ENCODE measurements at regions not wholly inside any gene's neighbourhood (a gene's known extent, or its start where the extent isn't known, plus 50 kb on each side); places are given as distances from the start of the nearest gene placed in this dataset.

GRCh38 chr6:14361956-14362587, 244.5 kb downstream of the CD83 start:
- Histone ChIP-seq H3K9ac (ENCODE audit: low read length) (no peak overlapping the region), H3F3A (ENCODE audit: insufficient read depth) (no peaks in the 10 kb centered on the region), H3K36me3 (ENCODE audit: low read length) (no peaks in the 10 kb centered on the region), H2AFZ (ENCODE audit: low read depth, low read length, severe bottlenecking) (no peak overlapping the region), H3K9me2 (replicated peaks; ENCODE audit: insufficient read depth, low read length) (no peaks in the 10 kb centered on the region), H3K9me3 (ENCODE audit: insufficient read depth, low read length) (no peaks in the 10 kb centered on the region), H3K4me3 (ENCODE audit: insufficient read depth, low read length, poor library complexity, severe bottlenecking) (no peak overlapping the region), H4K20me1 (ENCODE audit: low read depth, low read length) (no peaks in the 10 kb centered on the region), H3K27me3 (ENCODE audit: low read length) (no peaks in the 10 kb centered on the region), H3K27ac (ENCODE audit: low read depth, low read length) (no peak overlapping the region), H3K4me2 (ENCODE audit: low read depth, low read length, poor library complexity, severe bottlenecking) (no peak overlapping the region), H3K79me2 (ENCODE audit: insufficient read depth, low read length) (no peaks in the 10 kb centered on the region)
- TF ChIP-seq CTCF (IDR thresholded peaks at IDR 0.05; ENCODE audit: insufficient read depth, low read length, poor library complexity, severe bottlenecking) (no peak), EZH2phosphoT487 (conservative IDR thresholded peaks at IDR 0.05; ENCODE audit: low read length) (no peak)

GRCh38 chr6:14364370-14364769, 246.8 kb downstream of the CD83 start:
- Histone ChIP-seq H3F3A (ENCODE audit: insufficient read depth) (no peaks in the 10 kb centered on the region), H3K79me2 (ENCODE audit: insufficient read depth, low read length) (no peaks in the 10 kb centered on the region), H3K36me3 (ENCODE audit: low read length) (no peaks in the 10 kb centered on the region), H2AFZ (ENCODE audit: low read depth, low read length, severe bottlenecking) (no peak overlapping the region), H3K9ac (ENCODE audit: low read length) (no peak overlapping the region), H3K9me3 (ENCODE audit: insufficient read depth, low read length) (no peaks in the 10 kb centered on the region), H3K9me2 (replicated peaks; ENCODE audit: insufficient read depth, low read length) (no peaks in the 10 kb centered on the region), H3K4me2 (ENCODE audit: low read depth, low read length, poor library complexity, severe bottlenecking) (no peak overlapping the region), H4K20me1 (ENCODE audit: low read depth, low read length) (no peaks in the 10 kb centered on the region), H3K27ac (ENCODE audit: low read depth, low read length) (no peak overlapping the region), H3K27me3 (ENCODE audit: low read length) (no peaks in the 10 kb centered on the region), H3K4me3 (ENCODE audit: insufficient read depth, low read length, poor library complexity, severe bottlenecking) (no peak overlapping the region)
- TF ChIP-seq EZH2phosphoT487 (conservative IDR thresholded peaks at IDR 0.05; ENCODE audit: low read length) (no peak), CTCF (IDR thresholded peaks at IDR 0.05; ENCODE audit: insufficient read depth, low read length, poor library complexity, severe bottlenecking) (no peak)

DNA sequence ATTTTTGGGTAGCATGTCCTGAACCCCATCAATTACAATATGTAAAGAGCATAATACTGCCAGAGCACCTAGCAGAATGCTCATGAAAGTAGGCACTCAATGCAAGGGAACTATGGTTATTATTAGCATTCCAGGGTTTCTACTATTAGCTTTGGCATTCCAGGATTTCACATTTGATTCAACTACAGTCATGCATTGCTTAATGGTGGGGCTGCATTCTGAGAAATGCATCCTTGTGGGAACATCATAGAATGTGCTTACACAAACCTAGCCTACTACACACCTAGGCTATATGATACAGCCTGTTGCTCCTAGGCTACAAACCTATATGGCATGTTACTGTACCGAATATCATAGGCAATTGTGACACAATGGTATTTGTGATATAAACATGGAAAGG, 247.8 kb downstream of the CD83 start:
- Histone ChIP-seq H3K27ac (ENCODE audit: low read depth, low read length) (no peak overlapping the region), H3K9me2 (replicated peaks; ENCODE audit: insufficient read depth, low read length) (no peaks in the 10 kb centered on the region), H3K4me2 (ENCODE audit: low read depth, low read length, poor library complexity, severe bottlenecking) (no peak overlapping the region), H2AFZ (ENCODE audit: low read depth, low read length, severe bottlenecking) (no peak overlapping the region), H3F3A (ENCODE audit: insufficient read depth) (no peaks in the 10 kb centered on the region), H4K20me1 (ENCODE audit: low read depth, low read length) (no peaks in the 10 kb centered on the region), H3K36me3 (ENCODE audit: low read length) (no peaks in the 10 kb centered on the region), H3K9ac (ENCODE audit: low read length) (no peak overlapping the region), H3K4me3 (ENCODE audit: insufficient read depth, low read length, poor library complexity, severe bottlenecking) (no peak overlapping the region), H3K27me3 (ENCODE audit: low read length) (no peaks in the 10 kb centered on the region), H3K79me2 (ENCODE audit: insufficient read depth, low read length) (no peaks in the 10 kb centered on the region), H3K9me3 (ENCODE audit: insufficient read depth, low read length) (no peaks in the 10 kb centered on the region)
- TF ChIP-seq CTCF (IDR thresholded peaks at IDR 0.05; ENCODE audit: insufficient read depth, low read length, poor library complexity, severe bottlenecking): no peak
- TF ChIP-seq EZH2phosphoT487 (conservative IDR thresholded peaks at IDR 0.05; ENCODE audit: low read length): no peak
